ENCODE measurements at regions not wholly inside any gene's neighbourhood (a gene's known extent, or its start where the extent isn't known, plus 50 kb on each side); places are given as distances from the start of the nearest gene placed in this dataset.

DNA sequence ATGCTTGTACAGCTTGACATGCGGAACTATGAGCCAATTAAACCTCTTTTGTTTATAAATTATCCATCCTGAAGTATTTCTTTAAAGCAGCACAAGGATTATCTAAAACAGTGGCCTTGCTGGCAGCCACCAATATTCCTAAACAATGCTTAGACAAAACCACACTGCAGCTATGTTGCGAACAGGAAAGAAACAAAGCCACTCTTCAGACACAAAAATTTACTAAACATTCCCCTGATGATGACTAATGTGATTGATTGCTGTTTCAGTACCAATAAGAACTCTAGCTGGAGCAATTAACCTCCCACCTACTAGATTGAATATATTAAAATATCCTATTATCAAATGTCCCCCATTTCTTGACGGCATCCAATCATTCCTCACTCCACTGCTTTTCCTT, 325.8 kb upstream of the REG3G start:
- TF ChIP-seq CTCF (IDR thresholded peaks at IDR 0.05) = no peak
- TF ChIP-seq POLR2A (IDR thresholded peaks at IDR 0.05) = no peak

Data from vagina (tissue), 2 donors.